ENCODE measurements at regions not wholly inside any gene's neighbourhood (a gene's known extent, or its start where the extent isn't known, plus 50 kb on each side); places are given as distances from the start of the nearest gene placed in this dataset.
"Not testable (repeated sequence)": the region's sequence is repeated elsewhere in the genome, so short reads cannot be mapped to it uniquely, and the experiment has no call there.

- TF ChIP-seq PKNOX1 (IDR thresholded peaks at IDR 0.05) (0 out of 2 replicates have a peak, but pooled peaks have one; percentile 11), FOSL1 (tag; conservative IDR thresholded peaks at IDR 0.05) (peak; percentile 73), ZNF318 (IDR thresholded peaks at IDR 0.05; ENCODE audit: borderline replicate concordance in 1 of 2, low read depth in 1 of 2) (peak in 1 of 2 experiments; percentile 60; a peak in 2 of 4 replicates), NFRKB (IDR thresholded peaks at IDR 0.05; ENCODE audit: low read depth) (0 out of 2 replicates have a peak, but pooled peaks have one; percentile 71), TRIM24 (IDR thresholded peaks at IDR 0.05) (peak; percentile 79 to 89)
Measured at GRCh38 chr16:88247583-88247966, 135.2 kb upstream of the ZNF469 start (continued).

DNA sequence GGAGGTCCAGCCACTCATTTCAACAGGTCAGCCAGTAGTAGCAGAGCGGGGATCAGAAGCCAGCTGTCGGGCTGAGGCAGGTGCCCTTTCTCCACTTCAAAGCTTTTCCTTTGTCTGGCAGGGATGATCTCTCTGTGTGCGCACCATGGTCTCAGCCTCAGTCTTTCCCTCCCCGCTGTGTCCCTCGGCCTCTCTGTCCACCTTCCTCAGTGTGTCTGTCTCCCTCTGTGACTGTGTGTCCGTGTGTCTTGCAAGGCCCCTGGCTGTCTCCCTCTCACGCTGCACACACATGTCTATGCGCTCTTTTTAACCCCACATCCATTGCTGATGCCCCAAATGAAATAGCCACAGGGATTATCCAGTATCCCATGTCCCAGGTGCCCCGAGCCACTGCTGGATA, 134.0 kb upstream of the ZNF469 start:
- H3K36me3 ChIP-seq (ENCODE audit: control insufficient read depth, insufficient read depth, low read length); H2AFZ ChIP-seq (ENCODE audit: low read depth, low read length); H3K9me1 ChIP-seq (ENCODE audit: control insufficient read depth, insufficient read depth, low read length); H3K9ac ChIP-seq (ENCODE audit: insufficient read depth in 1 of 2, low read depth in 2 of 2, low read length in 2 of 2); in situ Hi-C loops (cut with MboI); H4K20me1 ChIP-seq (replicated peaks; ENCODE audit: control insufficient read depth, insufficient read depth, low read length); H3K9me3 ChIP-seq (replicated peaks; ENCODE audit: control insufficient read depth, insufficient read depth, low read depth, low read length); H3K4me1 ChIP-seq (replicated peaks in 1 of 2; ENCODE audit: control insufficient read depth in 2 of 2, insufficient read depth in 2 of 2, low read length in 2 of 2); H3K4me3 ChIP-seq; H3K4me2 ChIP-seq (ENCODE audit: insufficient read depth, low read length); DNase-seq (ENCODE audit: extremely low read depth in 1 of 4, low spot score in 3 of 4); H3K27me3 ChIP-seq (ENCODE audit: control insufficient read depth in 2 of 2, insufficient read depth in 2 of 2, low read length in 2 of 2); H3K27ac ChIP-seq (ENCODE audit: extremely low read depth, low read depth, low read length); FAIRE-seq; POLR2A ChIA-PET; intact Hi-C loops (cut with micrococcal nuclease); H3K79me2 ChIP-seq (ENCODE audit: control insufficient read depth, insufficient read depth, low read length); CTCF ChIA-PET (ENCODE audit: low intra/inter-chr PET ratio); ATAC-seq; BruUV-seq (replicated peaks): not testable (repeated sequence)
- WGBS (ENCODE audit: insufficient coverage, low coverage, missing lambda C conversion rate) = 24% methylated on average over 9 of the region's 9 CpGs

GRCh38 chr16:88250381-88250780, 132.4 kb upstream of the ZNF469 start:
- H3K9ac ChIP-seq (ENCODE audit: insufficient read depth in 1 of 2, low read depth in 2 of 2, low read length in 2 of 2); intact Hi-C loops (cut with micrococcal nuclease); H3K9me3 ChIP-seq (replicated peaks; ENCODE audit: control insufficient read depth, insufficient read depth, low read depth, low read length); DNase-seq (ENCODE audit: extremely low read depth in 1 of 4, low spot score in 3 of 4); H3K27me3 ChIP-seq (ENCODE audit: control insufficient read depth in 2 of 2, insufficient read depth in 2 of 2, low read length in 2 of 2); H3K9me1 ChIP-seq (ENCODE audit: control insufficient read depth, insufficient read depth, low read length); ATAC-seq; FAIRE-seq; CTCF ChIA-PET (ENCODE audit: low intra/inter-chr PET ratio); H3K79me2 ChIP-seq (ENCODE audit: control insufficient read depth, insufficient read depth, low read length); H3K4me2 ChIP-seq (ENCODE audit: insufficient read depth, low read length); in situ Hi-C loops (cut with MboI); H3K4me3 ChIP-seq; H4K20me1 ChIP-seq (replicated peaks; ENCODE audit: control insufficient read depth, insufficient read depth, low read length); H3K4me1 ChIP-seq (replicated peaks in 1 of 2; ENCODE audit: control insufficient read depth in 2 of 2, insufficient read depth in 2 of 2, low read length in 2 of 2); H3K27ac ChIP-seq (ENCODE audit: extremely low read depth, low read depth, low read length); H3K36me3 ChIP-seq (ENCODE audit: control insufficient read depth, insufficient read depth, low read length); H2AFZ ChIP-seq (ENCODE audit: low read depth, low read length); BruUV-seq (replicated peaks): not testable (repeated sequence)
- WGBS (ENCODE audit: insufficient coverage, low coverage, missing lambda C conversion rate) = 3% methylated on average over 5 of the region's 5 CpGs
- POLR2A ChIA-PET = interaction anchor here (0.6 kb wide), 1 partner anchor 247 kb away, joined by 3 read pairs; no protein-coding TSS in a partner anchor

Measured in K562 (cell line).